ENCODE measurements at regions not wholly inside any gene's neighbourhood (a gene's known extent, or its start where the extent isn't known, plus 50 kb on each side); places are given as distances from the start of the nearest gene placed in this dataset.

DNA sequence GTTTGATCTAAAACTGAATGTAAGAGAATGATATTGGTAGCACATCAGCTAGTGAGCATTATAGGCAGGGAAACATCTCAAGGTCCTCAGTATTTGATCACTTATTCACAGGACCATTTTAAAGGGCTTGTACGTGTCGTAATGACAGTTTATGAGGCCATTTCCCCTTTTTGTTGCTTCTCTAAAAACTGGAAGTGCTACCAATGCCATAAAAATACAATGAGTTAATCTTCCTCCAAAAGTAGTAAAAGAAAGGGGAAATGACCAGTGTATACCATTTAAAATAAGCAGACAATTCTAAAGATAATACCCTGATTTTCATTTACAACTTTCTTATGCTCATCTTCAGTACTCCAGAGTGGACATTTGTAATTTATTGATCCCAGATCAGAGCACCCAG is 285.8 kb upstream of the PCSK5 start:
- in situ Hi-C loops (cut with HindIII; ENCODE audit: extremely low pct_ligation_motif_present, low pct_unique_long_range_greater_than_20kb), result no loop called here
- ChIA-PET POLR2A (no interaction called here), CTCF (ENCODE audit: low intra/inter-chr PET ratio, low total read pairs) (no interaction called here)
- Histone ChIP-seq H3K9ac (ENCODE audit: insufficient read depth, low read depth, low read length) (no peak overlapping the region), H3K4me2 (ENCODE audit: low read depth, low read length) (no peak overlapping the region), H4K20me1 (ENCODE audit: insufficient read depth, low read length) (no peaks in the 10 kb centered on the region), H3K4me3 (replicated peaks in 1 of 3; ENCODE audit: insufficient read depth in 1 of 3, low read depth in 2 of 3, low read length in 3 of 3) (no peak overlapping the region), H3K36me3 (replicated peaks in 1 of 2; ENCODE audit: control insufficient read depth in 1 of 2, insufficient read depth in 2 of 2, low read length in 2 of 2) (no peaks in the 10 kb centered on the region), H3K4me1 (ENCODE audit: insufficient read depth, low read length) (no peaks in the 10 kb centered on the region), H2AFZ (ENCODE audit: low read length) (no peak overlapping the region), H3K27ac (ENCODE audit: extremely low read length, insufficient read depth, low read length) (no peak overlapping the region), H3K9me3 (ENCODE audit: low read length) (no peaks in the 10 kb centered on the region), H3K79me2 (ENCODE audit: insufficient read depth, low read length) (no peaks in the 10 kb centered on the region), H3K27me3 (ENCODE audit: control insufficient read depth in 1 of 2, insufficient read depth in 2 of 2, low read length in 2 of 2) (no peaks in the 10 kb centered on the region; a peak in 1 of 5 replicates)
- FAIRE-seq (no peak), DNase-seq (ENCODE audit: low spot score) (no peak), ATAC-seq (no peak)
- intact Hi-C loops (cut with micrococcal nuclease; ENCODE audit: unreplicated experiment), result no loop called here
- TF ChIP-seq ESRRA (CRISPR knock-in tag; IDR thresholded peaks at IDR 0.05; ENCODE audit: low read depth), result no peak
- TF ChIP-seq, protein P1, sequence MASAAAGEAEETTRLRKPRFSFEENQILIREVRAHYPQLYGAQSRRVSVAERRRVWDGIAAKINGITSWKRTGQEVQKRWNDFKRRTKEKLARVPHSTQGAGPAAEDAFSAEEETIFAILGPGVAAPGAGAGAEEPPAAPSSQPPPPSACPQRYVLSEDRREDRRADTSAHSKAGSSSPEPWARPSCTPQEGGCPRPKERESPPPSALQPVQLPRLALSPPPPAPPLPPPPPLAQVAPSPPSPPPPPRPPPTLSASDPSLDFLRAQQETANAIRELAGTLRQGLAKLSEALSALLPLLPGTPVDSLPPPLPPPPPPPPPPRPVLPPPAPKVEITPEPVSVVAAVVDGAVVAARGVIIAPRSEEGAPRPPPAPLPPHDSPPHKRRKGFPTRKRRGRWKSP (CRISPR knock-in tag; IDR thresholded peaks at IDR 0.05), result no peak
- no peak for TF ChIP-seq ZNF678 (CRISPR knock-in tag; IDR thresholded peaks at IDR 0.05)
- TF ChIP-seq, protein P2, sequence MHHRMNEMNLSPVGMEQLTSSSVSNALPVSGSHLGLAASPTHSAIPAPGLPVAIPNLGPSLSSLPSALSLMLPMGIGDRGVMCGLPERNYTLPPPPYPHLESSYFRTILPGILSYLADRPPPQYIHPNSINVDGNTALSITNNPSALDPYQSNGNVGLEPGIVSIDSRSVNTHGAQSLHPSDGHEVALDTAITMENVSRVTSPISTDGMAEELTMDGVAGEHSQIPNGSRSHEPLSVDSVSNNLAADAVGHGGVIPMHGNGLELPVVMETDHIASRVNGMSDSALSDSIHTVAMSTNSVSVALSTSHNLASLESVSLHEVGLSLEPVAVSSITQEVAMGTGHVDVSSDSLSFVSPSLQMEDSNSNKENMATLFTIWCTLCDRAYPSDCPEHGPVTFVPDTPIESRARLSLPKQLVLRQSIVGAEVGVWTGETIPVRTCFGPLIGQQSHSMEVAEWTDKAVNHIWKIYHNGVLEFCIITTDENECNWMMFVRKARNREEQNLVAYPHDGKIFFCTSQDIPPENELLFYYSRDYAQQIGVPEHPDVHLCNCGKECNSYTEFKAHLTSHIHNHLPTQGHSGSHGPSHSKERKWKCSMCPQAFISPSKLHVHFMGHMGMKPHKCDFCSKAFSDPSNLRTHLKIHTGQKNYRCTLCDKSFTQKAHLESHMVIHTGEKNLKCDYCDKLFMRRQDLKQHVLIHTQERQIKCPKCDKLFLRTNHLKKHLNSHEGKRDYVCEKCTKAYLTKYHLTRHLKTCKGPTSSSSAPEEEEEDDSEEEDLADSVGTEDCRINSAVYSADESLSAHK (CRISPR knock-in tag; IDR thresholded peaks at IDR 0.05; ENCODE audit: borderline replicate concordance), result no peak
- no peak for TF ChIP-seq SP4 (CRISPR knock-in tag; IDR thresholded peaks at IDR 0.05)
- TF ChIP-seq TARDBP (CRISPR knock-in tag; IDR thresholded peaks at IDR 0.05), result no peak
- TF ChIP-seq, protein P3, sequence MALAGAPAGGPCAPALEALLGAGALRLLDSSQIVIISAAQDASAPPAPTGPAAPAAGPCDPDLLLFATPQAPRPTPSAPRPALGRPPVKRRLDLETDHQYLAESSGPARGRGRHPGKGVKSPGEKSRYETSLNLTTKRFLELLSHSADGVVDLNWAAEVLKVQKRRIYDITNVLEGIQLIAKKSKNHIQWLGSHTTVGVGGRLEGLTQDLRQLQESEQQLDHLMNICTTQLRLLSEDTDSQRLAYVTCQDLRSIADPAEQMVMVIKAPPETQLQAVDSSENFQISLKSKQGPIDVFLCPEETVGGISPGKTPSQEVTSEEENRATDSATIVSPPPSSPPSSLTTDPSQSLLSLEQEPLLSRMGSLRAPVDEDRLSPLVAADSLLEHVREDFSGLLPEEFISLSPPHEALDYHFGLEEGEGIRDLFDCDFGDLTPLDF (CRISPR knock-in tag; IDR thresholded peaks at IDR 0.05), result no peak
- TF ChIP-seq ZNF160 (CRISPR knock-in tag; IDR thresholded peaks at IDR 0.05), result no peak
- TF ChIP-seq, protein P4, sequence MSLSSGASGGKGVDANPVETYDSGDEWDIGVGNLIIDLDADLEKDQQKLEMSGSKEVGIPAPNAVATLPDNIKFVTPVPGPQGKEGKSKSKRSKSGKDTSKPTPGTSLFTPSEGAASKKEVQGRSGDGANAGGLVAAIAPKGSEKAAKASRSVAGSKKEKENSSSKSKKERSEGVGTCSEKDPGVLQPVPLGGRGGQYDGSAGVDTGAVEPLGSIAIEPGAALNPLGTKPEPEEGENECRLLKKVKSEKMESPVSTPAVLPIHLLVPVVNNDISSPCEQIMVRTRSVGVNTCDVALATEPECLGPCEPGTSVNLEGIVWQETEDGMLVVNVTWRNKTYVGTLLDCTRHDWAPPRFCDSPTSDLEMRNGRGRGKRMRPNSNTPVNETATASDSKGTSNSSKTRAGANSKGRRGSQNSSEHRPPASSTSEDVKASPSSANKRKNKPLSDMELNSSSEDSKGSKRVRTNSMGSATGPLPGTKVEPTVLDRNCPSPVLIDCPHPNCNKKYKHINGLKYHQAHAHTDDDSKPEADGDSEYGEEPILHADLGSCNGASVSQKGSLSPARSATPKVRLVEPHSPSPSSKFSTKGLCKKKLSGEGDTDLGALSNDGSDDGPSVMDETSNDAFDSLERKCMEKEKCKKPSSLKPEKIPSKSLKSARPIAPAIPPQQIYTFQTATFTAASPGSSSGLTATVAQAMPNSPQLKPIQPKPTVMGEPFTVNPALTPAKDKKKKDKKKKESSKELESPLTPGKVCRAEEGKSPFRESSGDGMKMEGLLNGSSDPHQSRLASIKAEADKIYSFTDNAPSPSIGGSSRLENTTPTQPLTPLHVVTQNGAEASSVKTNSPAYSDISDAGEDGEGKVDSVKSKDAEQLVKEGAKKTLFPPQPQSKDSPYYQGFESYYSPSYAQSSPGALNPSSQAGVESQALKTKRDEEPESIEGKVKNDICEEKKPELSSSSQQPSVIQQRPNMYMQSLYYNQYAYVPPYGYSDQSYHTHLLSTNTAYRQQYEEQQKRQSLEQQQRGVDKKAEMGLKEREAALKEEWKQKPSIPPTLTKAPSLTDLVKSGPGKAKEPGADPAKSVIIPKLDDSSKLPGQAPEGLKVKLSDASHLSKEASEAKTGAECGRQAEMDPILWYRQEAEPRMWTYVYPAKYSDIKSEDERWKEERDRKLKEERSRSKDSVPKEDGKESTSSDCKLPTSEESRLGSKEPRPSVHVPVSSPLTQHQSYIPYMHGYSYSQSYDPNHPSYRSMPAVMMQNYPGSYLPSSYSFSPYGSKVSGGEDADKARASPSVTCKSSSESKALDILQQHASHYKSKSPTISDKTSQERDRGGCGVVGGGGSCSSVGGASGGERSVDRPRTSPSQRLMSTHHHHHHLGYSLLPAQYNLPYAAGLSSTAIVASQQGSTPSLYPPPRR (CRISPR knock-in tag; IDR thresholded peaks at IDR 0.05; ENCODE audit: borderline replicate concordance), result no peak
- TF ChIP-seq, protein P5, sequence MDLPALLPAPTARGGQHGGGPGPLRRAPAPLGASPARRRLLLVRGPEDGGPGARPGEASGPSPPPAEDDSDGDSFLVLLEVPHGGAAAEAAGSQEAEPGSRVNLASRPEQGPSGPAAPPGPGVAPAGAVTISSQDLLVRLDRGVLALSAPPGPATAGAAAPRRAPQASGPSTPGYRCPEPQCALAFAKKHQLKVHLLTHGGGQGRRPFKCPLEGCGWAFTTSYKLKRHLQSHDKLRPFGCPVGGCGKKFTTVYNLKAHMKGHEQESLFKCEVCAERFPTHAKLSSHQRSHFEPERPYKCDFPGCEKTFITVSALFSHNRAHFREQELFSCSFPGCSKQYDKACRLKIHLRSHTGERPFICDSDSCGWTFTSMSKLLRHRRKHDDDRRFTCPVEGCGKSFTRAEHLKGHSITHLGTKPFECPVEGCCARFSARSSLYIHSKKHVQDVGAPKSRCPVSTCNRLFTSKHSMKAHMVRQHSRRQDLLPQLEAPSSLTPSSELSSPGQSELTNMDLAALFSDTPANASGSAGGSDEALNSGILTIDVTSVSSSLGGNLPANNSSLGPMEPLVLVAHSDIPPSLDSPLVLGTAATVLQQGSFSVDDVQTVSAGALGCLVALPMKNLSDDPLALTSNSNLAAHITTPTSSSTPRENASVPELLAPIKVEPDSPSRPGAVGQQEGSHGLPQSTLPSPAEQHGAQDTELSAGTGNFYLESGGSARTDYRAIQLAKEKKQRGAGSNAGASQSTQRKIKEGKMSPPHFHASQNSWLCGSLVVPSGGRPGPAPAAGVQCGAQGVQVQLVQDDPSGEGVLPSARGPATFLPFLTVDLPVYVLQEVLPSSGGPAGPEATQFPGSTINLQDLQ (CRISPR knock-in tag; IDR thresholded peaks at IDR 0.05), result no peak
- TF ChIP-seq ZNF619 (CRISPR knock-in tag; IDR thresholded peaks at IDR 0.05), result no peak
- 7% methylated on average over 2 of the region's 2 CpGs for WGBS (ENCODE audit: low lambda C conversion rate)
- no TSS peak for BruUV-seq (replicated peaks)
